ENCODE measurements at regions not wholly inside any gene's neighbourhood (a gene's known extent, or its start where the extent isn't known, plus 50 kb on each side); places are given as distances from the start of the nearest gene placed in this dataset.
A peak's percentile ranks its signal among the peaks of the same experiment; 100 is the strongest.
"Not testable (repeated sequence)": the region's sequence is repeated elsewhere in the genome, so short reads cannot be mapped to it uniquely, and the experiment has no call there.

DNA sequence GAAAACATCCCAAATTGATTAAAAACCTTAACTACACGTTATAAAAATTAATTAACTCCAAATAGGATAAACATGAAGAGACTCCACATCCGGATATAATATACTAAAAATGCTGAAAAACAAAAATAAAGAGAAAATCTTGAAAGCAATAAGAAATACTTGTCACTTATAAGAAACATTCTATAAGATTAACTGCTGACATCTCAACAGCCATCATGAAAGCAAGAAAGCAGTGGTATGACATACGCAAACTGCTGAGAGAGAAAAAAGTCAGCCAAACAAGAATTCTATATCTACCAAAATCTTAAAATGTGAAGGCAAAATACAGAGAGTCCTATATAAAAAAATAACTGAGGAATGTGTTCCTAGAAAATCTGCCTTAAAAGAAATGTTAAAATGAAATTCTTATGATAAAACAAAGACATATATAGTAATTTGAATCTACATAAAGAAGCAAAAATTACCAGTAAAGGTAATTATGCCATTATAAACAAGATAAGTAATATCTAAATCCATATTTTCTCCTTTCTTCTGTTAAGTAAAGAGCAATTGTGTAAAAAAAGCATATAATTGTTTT, 1851.1 kb downstream of the PCDH9 start:
- TF ChIP-seq, protein P1, sequence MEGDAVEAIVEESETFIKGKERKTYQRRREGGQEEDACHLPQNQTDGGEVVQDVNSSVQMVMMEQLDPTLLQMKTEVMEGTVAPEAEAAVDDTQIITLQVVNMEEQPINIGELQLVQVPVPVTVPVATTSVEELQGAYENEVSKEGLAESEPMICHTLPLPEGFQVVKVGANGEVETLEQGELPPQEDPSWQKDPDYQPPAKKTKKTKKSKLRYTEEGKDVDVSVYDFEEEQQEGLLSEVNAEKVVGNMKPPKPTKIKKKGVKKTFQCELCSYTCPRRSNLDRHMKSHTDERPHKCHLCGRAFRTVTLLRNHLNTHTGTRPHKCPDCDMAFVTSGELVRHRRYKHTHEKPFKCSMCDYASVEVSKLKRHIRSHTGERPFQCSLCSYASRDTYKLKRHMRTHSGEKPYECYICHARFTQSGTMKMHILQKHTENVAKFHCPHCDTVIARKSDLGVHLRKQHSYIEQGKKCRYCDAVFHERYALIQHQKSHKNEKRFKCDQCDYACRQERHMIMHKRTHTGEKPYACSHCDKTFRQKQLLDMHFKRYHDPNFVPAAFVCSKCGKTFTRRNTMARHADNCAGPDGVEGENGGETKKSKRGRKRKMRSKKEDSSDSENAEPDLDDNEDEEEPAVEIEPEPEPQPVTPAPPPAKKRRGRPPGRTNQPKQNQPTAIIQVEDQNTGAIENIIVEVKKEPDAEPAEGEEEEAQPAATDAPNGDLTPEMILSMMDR (IDR thresholded peaks at IDR 0.05), result no peak
- Mint-ChIP-seq H3K9me3 (peaks cover 13% of the 10 kb centered on the region), H3K4me1 (ENCODE audit: low read depth) (peaks cover 5% of the 10 kb centered on the region; the same call in 1 of the 2 replicates), H3K27ac (no peak overlapping the region), H3K27me3 (ENCODE audit: insufficient read depth) (no peaks in the 10 kb centered on the region), H3K4me3 (no peak overlapping the region), H3K36me3 (ENCODE audit: low read depth) (peaks cover 13% of the 10 kb centered on the region)
- DNase-seq, result peak; percentile 28

DNA sequence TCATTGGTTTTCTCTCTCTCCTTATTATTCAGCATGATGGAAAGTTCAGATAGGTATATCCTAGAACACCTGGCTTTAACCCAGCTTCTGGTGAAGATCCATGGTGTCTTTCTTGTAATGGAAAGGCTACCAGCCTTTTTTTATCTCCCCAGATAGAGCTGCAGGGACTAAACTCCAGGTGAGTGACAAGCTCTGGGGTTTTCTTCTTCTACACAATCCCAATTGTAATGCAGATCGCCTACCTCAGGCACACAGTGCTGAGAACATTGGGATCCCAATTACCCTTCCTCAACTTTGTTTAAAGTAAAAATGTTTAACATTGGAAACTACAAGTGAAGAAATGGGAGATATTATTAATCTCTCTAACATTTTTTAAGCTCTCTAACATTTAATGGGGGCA, 1851.7 kb downstream of the PCDH9 start:
- H3K9me3 Mint-ChIP-seq, result peaks cover 13% of the 10 kb centered on the region
- H3K4me3 Mint-ChIP-seq, result no peak overlapping the region

DNA sequence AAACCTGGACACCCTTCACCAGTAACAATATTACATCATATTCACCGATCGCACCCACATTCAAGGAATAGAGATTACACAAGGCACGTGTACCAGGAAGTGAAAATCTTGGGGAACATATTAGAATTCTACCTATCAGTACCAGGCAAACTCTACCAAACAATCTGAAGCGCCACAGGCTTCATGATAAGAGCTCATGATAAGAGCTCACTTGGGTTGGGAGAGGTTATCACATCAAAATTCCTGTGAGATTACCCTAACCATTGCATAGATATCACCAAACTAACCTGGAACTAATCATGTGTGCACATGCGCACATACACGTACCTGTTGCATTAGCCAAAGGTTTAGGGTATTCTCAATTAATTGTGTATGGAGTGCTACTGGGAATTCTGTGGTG, 1861.3 kb downstream of the PCDH9 start:
- H3K27ac Mint-ChIP-seq, result no peak overlapping the region
- H3K36me3 Mint-ChIP-seq (ENCODE audit: low read depth), result 0 out of 2 replicates have a peak, but pooled peaks cover 3% of the 10 kb centered on the region
- no peaks in the 10 kb centered on the region; the same call in 1 of the 2 replicates for H3K27me3 Mint-ChIP-seq (ENCODE audit: insufficient read depth)
- H3K4me1 Mint-ChIP-seq (ENCODE audit: low read depth), result no peaks in the 10 kb centered on the region
- no peaks in the 10 kb centered on the region for H3K9me3 Mint-ChIP-seq
- TF ChIP-seq, protein P1 (IDR thresholded peaks at IDR 0.05), result no peak
- H3K4me3 Mint-ChIP-seq, result no peak overlapping the region
- DNase-seq, result no peak

More for the DNA sequence above, 1851.7 kb downstream of the PCDH9 start:
- Mint-ChIP-seq H3K27ac (no peak overlapping the region), H3K4me1 (ENCODE audit: low read depth) (no peaks in the 10 kb centered on the region; the same call in 1 of the 2 replicates), H3K27me3 (ENCODE audit: insufficient read depth) (no peaks in the 10 kb centered on the region; the same call in 1 of the 2 replicates), H3K36me3 (ENCODE audit: low read depth) (peaks cover 13% of the 10 kb centered on the region)
- TF ChIP-seq, protein P1 (IDR thresholded peaks at IDR 0.05), result no peak
- no peak for DNase-seq

DNA sequence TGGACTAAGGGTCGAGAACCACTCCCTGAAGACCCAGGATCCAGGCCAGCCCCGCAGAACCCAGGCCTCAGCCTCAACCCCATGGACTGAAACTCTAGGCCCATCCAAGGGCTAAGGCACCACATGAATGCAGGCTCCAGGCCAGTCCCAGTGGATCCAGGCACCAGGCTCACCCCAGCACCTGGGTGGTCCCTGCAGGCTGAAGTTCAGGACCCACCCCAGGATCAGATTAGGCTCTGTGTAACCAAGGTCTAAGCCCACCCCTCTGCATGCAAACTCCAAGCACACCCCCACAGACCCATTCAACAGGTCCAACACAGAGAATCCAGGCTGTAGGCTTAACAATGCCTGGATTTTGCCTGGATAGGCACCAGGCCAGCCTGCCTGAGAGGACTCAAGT, 1876.2 kb downstream of the PCDH9 start:
- DNase-seq, result no peak
- H3K36me3 Mint-ChIP-seq (ENCODE audit: low read depth), result peaks cover 5% of the 10 kb centered on the region; the same call in 1 of the 2 replicates
- H3K4me3 Mint-ChIP-seq, result no peak overlapping the region
- H3K27me3 Mint-ChIP-seq (ENCODE audit: insufficient read depth), result no peaks in the 10 kb centered on the region
- H3K9me3 Mint-ChIP-seq, result peaks cover 4% of the 10 kb centered on the region; the same call in 1 of the 2 replicates
- H3K4me1 Mint-ChIP-seq (ENCODE audit: low read depth), result no peaks in the 10 kb centered on the region
- H3K27ac Mint-ChIP-seq, result no peak overlapping the region
- TF ChIP-seq, protein P1 (IDR thresholded peaks at IDR 0.05), result no peak

DNA sequence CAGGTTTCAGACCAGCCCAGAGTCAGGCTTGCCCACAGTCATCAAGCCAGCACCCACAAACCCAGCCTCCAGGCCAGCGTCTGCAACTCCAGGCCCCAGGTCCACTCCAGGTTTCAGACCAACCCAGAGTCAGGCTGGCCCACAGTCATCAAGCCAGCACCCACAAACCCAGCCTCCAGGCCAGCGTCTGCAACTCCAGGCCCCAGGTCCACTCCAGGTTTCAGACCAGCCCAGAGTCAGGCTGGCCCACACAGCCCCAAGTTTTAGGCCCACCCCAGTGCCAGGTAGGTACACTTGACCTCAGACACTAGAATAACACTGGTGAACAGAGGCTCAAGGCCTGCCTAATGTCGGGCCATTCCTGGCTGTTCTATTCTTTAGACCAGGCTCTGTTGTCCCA, 1877.0 kb downstream of the PCDH9 start:
- not testable (repeated sequence) for H3K4me3 Mint-ChIP-seq; H3K4me1 Mint-ChIP-seq (ENCODE audit: low read depth); H3K36me3 Mint-ChIP-seq (ENCODE audit: low read depth)

DNA sequence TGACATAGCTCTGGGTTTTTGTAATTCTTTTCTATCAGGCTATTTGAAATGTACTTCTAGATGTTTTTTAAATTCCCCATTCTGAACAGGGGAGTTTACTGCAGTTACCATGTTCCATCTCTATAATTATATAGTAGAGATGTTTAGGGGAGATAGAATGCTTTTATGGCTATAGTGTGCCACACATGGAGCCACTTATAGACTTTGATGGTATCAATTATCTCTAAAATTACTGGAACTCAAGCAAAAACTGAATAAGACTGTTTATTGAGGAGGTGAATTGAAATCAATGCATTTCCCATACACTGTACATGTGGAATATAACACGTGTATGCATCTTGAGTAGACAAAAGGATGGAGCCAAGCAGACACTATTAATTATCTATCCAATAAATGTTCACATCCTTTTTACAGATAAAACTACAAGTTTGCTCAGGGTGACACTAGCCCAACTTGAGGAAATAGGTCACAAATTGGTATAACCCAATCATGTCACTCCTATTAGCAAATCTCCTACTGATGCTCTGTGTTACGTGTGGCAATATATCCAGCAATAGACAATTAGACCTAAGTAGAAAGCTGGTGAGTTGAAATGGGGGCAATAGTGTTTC, 1882.6 kb downstream of the PCDH9 start:
- H3K9me3 Mint-ChIP-seq, result no peaks in the 10 kb centered on the region
- H3K27ac Mint-ChIP-seq, result no peak overlapping the region
- H3K27me3 Mint-ChIP-seq (ENCODE audit: insufficient read depth), result no peaks in the 10 kb centered on the region
- H3K4me1 Mint-ChIP-seq (ENCODE audit: low read depth), result peaks cover 7% of the 10 kb centered on the region; the same call in 1 of the 2 replicates
- TF ChIP-seq, protein P1 (IDR thresholded peaks at IDR 0.05), result no peak
- no peaks in the 10 kb centered on the region for H3K36me3 Mint-ChIP-seq (ENCODE audit: low read depth)
- H3K4me3 Mint-ChIP-seq, result no peak overlapping the region
- no peak for DNase-seq

More for the DNA sequence above, 1877.0 kb downstream of the PCDH9 start:
- H3K27me3 Mint-ChIP-seq (ENCODE audit: insufficient read depth); H3K27ac Mint-ChIP-seq; H3K9me3 Mint-ChIP-seq; DNase-seq: not testable (repeated sequence)
